Progenitor cell of endocrine pancreas (in vitro differentiated cells): ENCODE measurements at regions not wholly inside any gene's neighbourhood (a gene's known extent, or its start where the extent isn't known, plus 50 kb on each side); places are given as distances from the start of the nearest gene placed in this dataset.

ENCODE experiments used
- DNase-seq: peaks from one replicate; pipeline ENCODE4 v3.0.0; 2021; ENCODE audit warnings: low spot score; ENCODE audit not compliant: unreplicated experiment
- H3K27ac Mint-ChIP-seq: 2 replicates; pipeline ENCODE4 v1.8.0; 2021; ENCODE audit warnings: mild to moderate bottlenecking, moderate library complexity, mixed read lengths
- H3K27me3 Mint-ChIP-seq: 2 replicates; pipeline ENCODE4 v1.8.0; 2021; ENCODE audit warnings: mixed read lengths
- H3K36me3 Mint-ChIP-seq: 2 replicates; pipeline ENCODE4 v1.8.0; 2022; ENCODE audit warnings: mixed read lengths; ENCODE audit not compliant: insufficient read depth
- H3K4me1 Mint-ChIP-seq: 2 replicates; pipeline ENCODE4 v1.8.0; 2021; ENCODE audit warnings: low read depth, mixed read lengths
- H3K4me3 Mint-ChIP-seq: 2 replicates; pipeline ENCODE4 v1.8.0; 2021; ENCODE audit warnings: low read depth, mild to moderate bottlenecking, moderate library complexity, mixed read lengths
- H3K9me3 Mint-ChIP-seq: 2 replicates; pipeline ENCODE4 v1.8.0; 2021; ENCODE audit warnings: low read depth, mixed read lengths
- CTCF ChIP-seq: fragments of 200-600 bp; sonication (generic); IDR thresholded peaks from one replicate; pipeline ENCODE4 v1.5.0; 2021; ENCODE audit warnings: antibody characterized with exemption, mild to moderate bottlenecking; ENCODE audit not compliant: unreplicated experiment

GRCh38 chr9:36763778-36764177 is 191.1 kb downstream of the MELK start:
- Mint-ChIP-seq H3K27me3 (peaks cover 50% of the 10 kb centered on the region), H3K9me3 (no peaks in the 10 kb centered on the region), H3K4me3 (no peak overlapping the region), H3K4me1 (no peaks in the 10 kb centered on the region), H3K36me3 (no peaks in the 10 kb centered on the region), H3K27ac (no peak overlapping the region)
- DNase-seq: no peak
- TF ChIP-seq CTCF: no peak

GRCh38 chr9:36764364-36765076 is 191.8 kb downstream of the MELK start:
- no peak for TF ChIP-seq CTCF
- no peak for DNase-seq
- no peaks in the 10 kb centered on the region for H3K9me3 Mint-ChIP-seq
- no peak overlapping the region for H3K4me3 Mint-ChIP-seq
- H3K36me3 Mint-ChIP-seq: no peaks in the 10 kb centered on the region
- no peak overlapping the region for H3K27ac Mint-ChIP-seq
- H3K27me3 Mint-ChIP-seq: peaks cover 53% of the 10 kb centered on the region
- H3K4me1 Mint-ChIP-seq: no peaks in the 10 kb centered on the region

- no peaks in the 10 kb centered on the region for H3K36me3 Mint-ChIP-seq
- DNase-seq: no peak
- no peak overlapping the region for H3K27ac Mint-ChIP-seq
- H3K4me3 Mint-ChIP-seq: no peak overlapping the region
- H3K27me3 Mint-ChIP-seq: peaks cover 53% of the 10 kb centered on the region
- TF ChIP-seq CTCF: no peak
- no peaks in the 10 kb centered on the region for H3K9me3 Mint-ChIP-seq
- H3K4me1 Mint-ChIP-seq: no peaks in the 10 kb centered on the region
Observed at GRCh38 chr9:36765077-36765390, 192.3 kb downstream of the MELK start.

- no peaks in the 10 kb centered on the region for H3K4me1 Mint-ChIP-seq
- no peak overlapping the region for H3K27ac Mint-ChIP-seq
- H3K36me3 Mint-ChIP-seq: no peaks in the 10 kb centered on the region
- no peak for TF ChIP-seq CTCF
- H3K4me3 Mint-ChIP-seq: no peak overlapping the region
- H3K9me3 Mint-ChIP-seq: no peaks in the 10 kb centered on the region
- H3K27me3 Mint-ChIP-seq: peaks cover 50% of the 10 kb centered on the region
- peak; percentile 34 for DNase-seq
Observed at GRCh38 chr9:36765468-36766341, 193.0 kb downstream of the MELK start.

GRCh38 chr9:36768677-36769076 is 196.0 kb downstream of the MELK start:
- Mint-ChIP-seq H3K36me3 (no peaks in the 10 kb centered on the region), H3K4me3 (no peak overlapping the region), H3K4me1 (no peaks in the 10 kb centered on the region), H3K27ac (no peak overlapping the region), H3K9me3 (no peaks in the 10 kb centered on the region), H3K27me3 (peaks cover 60% of the 10 kb centered on the region)
- no peak for TF ChIP-seq CTCF
- DNase-seq: no peak
